ENCODE measurements at regions not wholly inside any gene's neighbourhood (a gene's known extent, or its start where the extent isn't known, plus 50 kb on each side); places are given as distances from the start of the nearest gene placed in this dataset.

- no TSS peak for BruUV-seq (replicated peaks)
- Histone ChIP-seq H3K4me3 (replicated peaks in 1 of 3; ENCODE audit: insufficient read depth in 1 of 3, low read depth in 2 of 3, low read length in 3 of 3) (no peak overlapping the region), H3K27ac (ENCODE audit: extremely low read length, insufficient read depth, low read length) (no peak overlapping the region), H3K36me3 (replicated peaks in 1 of 2; ENCODE audit: control insufficient read depth in 1 of 2, insufficient read depth in 2 of 2, low read length in 2 of 2) (no peaks in the 10 kb centered on the region), H3K9me3 (ENCODE audit: low read length) (no peaks in the 10 kb centered on the region; the same call in 1 of the 2 replicates), H3K27me3 (ENCODE audit: control insufficient read depth in 1 of 2, insufficient read depth in 2 of 2, low read length in 2 of 2) (no peaks in the 10 kb centered on the region), H3K79me2 (ENCODE audit: insufficient read depth, low read length) (no peaks in the 10 kb centered on the region), H2AFZ (ENCODE audit: low read length) (no peak overlapping the region), H3K4me1 (ENCODE audit: insufficient read depth, low read length) (no peaks in the 10 kb centered on the region), H4K20me1 (ENCODE audit: insufficient read depth, low read length) (no peaks in the 10 kb centered on the region), H3K9ac (ENCODE audit: insufficient read depth, low read depth, low read length) (no peak overlapping the region), H3K4me2 (ENCODE audit: low read depth, low read length) (no peak overlapping the region)
- in situ Hi-C loops (cut with HindIII; ENCODE audit: extremely low pct_ligation_motif_present, low pct_unique_long_range_greater_than_20kb) (no loop called here), intact Hi-C loops (cut with micrococcal nuclease; ENCODE audit: unreplicated experiment) (no loop called here)
- DNase-seq (ENCODE audit: low spot score) (no peak), ATAC-seq (no peak), FAIRE-seq (no peak)
- POLR2A ChIA-PET, result no interaction called here
- CTCF ChIA-PET (ENCODE audit: low intra/inter-chr PET ratio, low total read pairs), result no interaction called here
- 5% methylated on average over 1 of the region's 1 CpG for WGBS (ENCODE audit: low lambda C conversion rate)
- TF ChIP-seq MAFF (IDR thresholded peaks at IDR 0.05; ENCODE audit: low read depth, low read length) (no peak), ZBTB4 (CRISPR knock-in tag; IDR thresholded peaks at IDR 0.05; ENCODE audit: borderline replicate concordance) (no peak), ARID3A (IDR thresholded peaks at IDR 0.05; ENCODE audit: low read depth, low read length) (no peak), BRCA1 (CRISPR knock-in tag; IDR thresholded peaks at IDR 0.05) (no peak), ZNF552 (CRISPR knock-in tag; IDR thresholded peaks at IDR 0.05; ENCODE audit: borderline replicate concordance) (no peak), RBAK (CRISPR knock-in tag; IDR thresholded peaks at IDR 0.05) (no peak), TFDP1 (CRISPR knock-in tag; IDR thresholded peaks at IDR 0.05; ENCODE audit: borderline replicate concordance) (no peak), SMARCE1 (IDR thresholded peaks at IDR 0.05; ENCODE audit: borderline replicate concordance) (no peak), MEIS2 (CRISPR knock-in tag; IDR thresholded peaks at IDR 0.05) (no peak), ZBTB40 (IDR thresholded peaks at IDR 0.05) (no peak), ZBTB40 (CRISPR knock-in tag; IDR thresholded peaks at IDR 0.05) (no peak)
These were observed 177.6 kb upstream of the EDNRB start for GRCh38 chr13:78096221-78096620.

All from HepG2 (cell line).